K562 (cell line): ENCODE measurements at regions not wholly inside any gene's neighbourhood (a gene's known extent, or its start where the extent isn't known, plus 50 kb on each side); places are given as distances from the start of the nearest gene placed in this dataset.

ENCODE experiments used
- ATAC-seq: fragments of 200-7000 bp; cut with Tn5 transposase; 3 replicates; pipeline ENCODE4 v1.9.1; 2020; ENCODE audit warnings: moderate library complexity
- BruUV-seq: library from RNA; stranded (reverse); fragments of 400-500 nt; replicated peaks from 2 replicates; lab custom pipeline; 2021; lab: Mats Ljungman, UMichigan
- CTCF ChIA-PET: fragments of 300-600 bp; formaldehyde crosslinking; extraction: SDS; loops from one replicate; lab custom pipeline; 2021; ENCODE audit warnings: low intra/inter-chr PET ratio; lab: Yijun Ruan, JAX
- POLR2A ChIA-PET: fragments of 300-600, 350-650 bp; sonication (Branson Sonifier 250); formaldehyde crosslinking; extraction: SDS; loops from one replicate; lab custom pipeline; 2021; ENCODE audit warnings: antibody characterized with exemption, inconsistent platforms; lab: Yijun Ruan, JAX
- DNase-seq, 4 experiments: peaks; one replicate each; pipeline versions ENCODE4 v3.0.0 to v3.0.0-alpha.2; 2011 to 2018; ENCODE audit warnings: low spot score in 3 of 4, mixed read lengths in 3 of 4; ENCODE audit errors: extremely low read depth in 1 of 4
- FAIRE-seq: peaks from 2 replicates; lab custom pipeline; 2011; peaks lifted over from hg19 to GRCh38; lab: Jason Lieb, UNC
- H2AFZ ChIP-seq: 2 replicates; pipeline ENCODE4 v1.6.0; 2011; ENCODE audit warnings: low read depth, low read length, control low read depth, inconsistent platforms
- H3K27ac ChIP-seq: fragments of 200-600 bp; 3 replicates; pipeline ENCODE4 v1.8.0; 2011; ENCODE audit warnings: low read depth, mild to moderate bottlenecking, control low read depth, inconsistent platforms, low read length, moderate library complexity, mixed read lengths; ENCODE audit errors: extremely low read depth
- H3K27me3 ChIP-seq, 2 experiments: fragments of 300-600 bp in 1 of 2; 2 replicates in 1 of 2; 3 replicates in 1 of 2; pipeline versions ENCODE4 v1.6.0 to v1.8.0; 2011; ENCODE audit warnings: inconsistent platforms in 2 of 2, low read length in 2 of 2, mild to moderate bottlenecking in 1 of 2, mixed read lengths in 1 of 2, moderate library complexity in 1 of 2; ENCODE audit not compliant: control insufficient read depth in 2 of 2, insufficient read depth in 2 of 2
- H3K36me3 ChIP-seq: fragments of 300-600 bp; 3 replicates; pipeline ENCODE4 v1.8.0; 2011; ENCODE audit warnings: mild to moderate bottlenecking, low read length, inconsistent platforms; ENCODE audit not compliant: control insufficient read depth, insufficient read depth
- H3K4me1 ChIP-seq, 2 experiments: fragments of 200-600 bp in 1 of 2; replicated peaks in 1 of 2; 2 replicates in 1 of 2; 3 replicates in 1 of 2; pipeline versions ENCODE4 v1.5.1 to v1.8.0; 2011; ENCODE audit warnings: inconsistent platforms in 2 of 2, low read length in 2 of 2, mild to moderate bottlenecking in 1 of 2, mixed read lengths in 1 of 2, moderate library complexity in 1 of 2; ENCODE audit not compliant: control insufficient read depth in 2 of 2, insufficient read depth in 2 of 2
- H3K4me2 ChIP-seq: 2 replicates; pipeline ENCODE4 v1.6.1; 2011; ENCODE audit warnings: low read length, control low read depth, inconsistent platforms, mixed read lengths; ENCODE audit not compliant: insufficient read depth
- H3K4me3 ChIP-seq: fragments of 200-600 bp; sonication (generic), shearing (Covaris generic); 2 replicates; pipeline ENCODE4 v1.5.1; 2016; ENCODE audit warnings: control low read depth, inconsistent platforms
- H3K79me2 ChIP-seq: fragments of 200-600 bp; 3 replicates; pipeline ENCODE4 v1.8.0; 2011; ENCODE audit warnings: low read length, inconsistent platforms; ENCODE audit not compliant: control insufficient read depth, insufficient read depth
- H3K9ac ChIP-seq, 2 experiments: 2 replicates each; pipeline versions ENCODE4 v1.6.0 to v1.6.1; 2011; ENCODE audit warnings: low read depth in 2 of 2, low read length in 2 of 2, control low read depth in 1 of 2, inconsistent platforms in 1 of 2, mild to moderate bottlenecking in 1 of 2, mixed read lengths in 1 of 2; ENCODE audit not compliant: insufficient read depth in 1 of 2
- H3K9me1 ChIP-seq: one replicate; pipeline ENCODE4 v1.6.0; 2011; ENCODE audit warnings: inconsistent platforms, mild to moderate bottlenecking, low read length, moderate library complexity; ENCODE audit not compliant: control insufficient read depth, insufficient read depth
- H3K9me3 ChIP-seq: replicated peaks from 2 replicates; pipeline ENCODE4 v1.5.1; 2011; ENCODE audit warnings: low read depth, low read length, inconsistent platforms; ENCODE audit not compliant: control insufficient read depth, insufficient read depth
- H4K20me1 ChIP-seq: replicated peaks from 2 replicates; pipeline ENCODE4 v1.6.1; 2011; ENCODE audit warnings: low read length, inconsistent platforms, mixed read lengths; ENCODE audit not compliant: control insufficient read depth, insufficient read depth
- CREBBP ChIP-seq: IDR thresholded peaks from one replicate; pipeline ENCODE4 v1.6.1; 2012; ENCODE audit warnings: low read depth, mild to moderate bottlenecking, control low read depth, inconsistent platforms, low read length
- DDX20 ChIP-seq: fragments of 450-650 bp; IDR thresholded peaks from 2 replicates; pipeline ENCODE4 v1.6.1; 2016; ENCODE audit warnings: missing genetic modification characterization, low read depth, mild to moderate bottlenecking, missing compliant biosample characterization, moderate library complexity
- DMBX1 ChIP-seq: fragments of 250-450 bp; sonication (Bioruptor Pico); IDR thresholded peaks from 2 replicates; pipeline ENCODE4 v1.8.0; 2022; ENCODE audit warnings: inconsistent platforms, mild to moderate bottlenecking, moderate library complexity, borderline replicate concordance
- ELF2 ChIP-seq: fragments of 250-450 bp; sonication (Bioruptor Pico); IDR thresholded peaks from 2 replicates; pipeline ENCODE4 v1.5.0; 2021; ENCODE audit warnings: mild to moderate bottlenecking
- HOMEZ ChIP-seq: fragments of 250-450 bp; sonication (Bioruptor Pico); IDR thresholded peaks from 2 replicates; pipeline ENCODE4 v1.4.0; 2020; ENCODE audit warnings: mild to moderate bottlenecking, moderate library complexity
- IRF2 ChIP-seq: sonication (generic); formaldehyde crosslinking; IDR thresholded peaks from 2 replicates; pipeline ENCODE4 v1.8.1; 2022; ENCODE audit warnings: mild to moderate bottlenecking, missing genetic modification reagents
- ZNF561 ChIP-seq: fragments of 450-650 bp; formaldehyde crosslinking; conservative IDR thresholded peaks from 2 replicates; pipeline ENCODE4 v1.4.0; 2020; ENCODE audit warnings: mild to moderate bottlenecking, moderate library complexity
- WGBS: fragments of 100-300 bp; shearing (Covaris generic); methylation state at CpG from one replicate; pipeline ENCODE4 v1.1.6; 2016; ENCODE audit warnings: low coverage, mixed read lengths; ENCODE audit not compliant: insufficient coverage; ENCODE audit errors: missing lambda C conversion rate; 5-methylcytosine and 5-hydroxymethylcytosine counted together
- in situ Hi-C: fragments of 300-500 bp; cut with MboI; formaldehyde crosslinking; loops from 4 replicates; pipeline ENCODE4 v1.15.0; 2018; ENCODE audit warnings: inconsistent platforms, mixed read lengths
- intact Hi-C: fragments of 100-400 bp; cut with micrococcal nuclease; formaldehyde crosslinking; loops from 2 replicates; pipeline ENCODE4 v1.14.2; 2022
- TF ChIP-seq, protein P1 (sequence below): fragments of 150-350 bp; IDR thresholded peaks from 2 replicates; pipeline ENCODE4 v1.6.1; 2014; ENCODE audit warnings: low read depth, mild to moderate bottlenecking, low read length, borderline replicate concordance
- TF ChIP-seq, protein P2 (sequence below): fragments of 450-650 bp; IDR thresholded peaks from 2 replicates; pipeline ENCODE4 v1.6.1; 2017; ENCODE audit warnings: antibody characterized with exemption, mild to moderate bottlenecking
- TF ChIP-seq, protein P3 (sequence below): fragments of 250-450 bp; sonication (Bioruptor Pico); IDR thresholded peaks from 2 replicates; pipeline ENCODE4 v1.5.0; 2022; ENCODE audit warnings: mild to moderate bottlenecking

DNA sequence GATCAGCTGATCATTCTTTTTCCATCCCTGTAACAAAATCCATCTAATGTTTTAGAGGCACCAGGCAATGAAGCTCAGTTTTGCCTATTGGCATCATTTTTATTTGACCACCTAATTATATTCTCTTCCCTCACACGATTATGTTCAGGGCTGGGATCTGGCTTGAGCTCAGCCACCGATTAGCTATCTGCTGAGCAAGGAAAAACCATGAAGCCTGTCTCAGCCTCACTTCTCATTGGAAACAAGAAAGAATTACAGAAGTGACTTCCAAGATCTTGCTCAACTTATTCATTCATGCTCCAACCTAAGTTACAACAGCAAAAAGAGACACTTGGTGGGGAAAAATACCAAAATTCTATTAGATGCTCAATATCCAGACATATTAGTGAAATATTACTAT, 139.0 kb upstream of the SH3BP4 start:
- POLR2A ChIA-PET = no interaction called here
- Histone ChIP-seq H3K36me3 (no peaks in the 10 kb centered on the region), H3K9ac (no peak overlapping the region), H3K4me2 (no peak overlapping the region), H2AFZ (no peak overlapping the region), H3K79me2 (no peaks in the 10 kb centered on the region), H3K4me3 (no peak overlapping the region), H3K27ac (no peak overlapping the region), H3K27me3 (peaks cover 0 to 8% of the 10 kb centered on the region in 2 experiments; a peak in 1 of 5 replicates), H3K4me1 (no peaks in the 10 kb centered on the region), H3K9me1 (no peaks in the 10 kb centered on the region), H4K20me1 (no peaks in the 10 kb centered on the region), H3K9me3 (no peaks in the 10 kb centered on the region)
- CTCF ChIA-PET = no interaction called here
- FAIRE-seq (no peak), DNase-seq (no peak), ATAC-seq (no peak)
- intact Hi-C loops (no loop called here), in situ Hi-C loops (no loop called here)
- 0% methylated on average over 2 of the region's 2 CpGs for WGBS
- no TSS peak for BruUV-seq
- TF ChIP-seq, protein P1, sequence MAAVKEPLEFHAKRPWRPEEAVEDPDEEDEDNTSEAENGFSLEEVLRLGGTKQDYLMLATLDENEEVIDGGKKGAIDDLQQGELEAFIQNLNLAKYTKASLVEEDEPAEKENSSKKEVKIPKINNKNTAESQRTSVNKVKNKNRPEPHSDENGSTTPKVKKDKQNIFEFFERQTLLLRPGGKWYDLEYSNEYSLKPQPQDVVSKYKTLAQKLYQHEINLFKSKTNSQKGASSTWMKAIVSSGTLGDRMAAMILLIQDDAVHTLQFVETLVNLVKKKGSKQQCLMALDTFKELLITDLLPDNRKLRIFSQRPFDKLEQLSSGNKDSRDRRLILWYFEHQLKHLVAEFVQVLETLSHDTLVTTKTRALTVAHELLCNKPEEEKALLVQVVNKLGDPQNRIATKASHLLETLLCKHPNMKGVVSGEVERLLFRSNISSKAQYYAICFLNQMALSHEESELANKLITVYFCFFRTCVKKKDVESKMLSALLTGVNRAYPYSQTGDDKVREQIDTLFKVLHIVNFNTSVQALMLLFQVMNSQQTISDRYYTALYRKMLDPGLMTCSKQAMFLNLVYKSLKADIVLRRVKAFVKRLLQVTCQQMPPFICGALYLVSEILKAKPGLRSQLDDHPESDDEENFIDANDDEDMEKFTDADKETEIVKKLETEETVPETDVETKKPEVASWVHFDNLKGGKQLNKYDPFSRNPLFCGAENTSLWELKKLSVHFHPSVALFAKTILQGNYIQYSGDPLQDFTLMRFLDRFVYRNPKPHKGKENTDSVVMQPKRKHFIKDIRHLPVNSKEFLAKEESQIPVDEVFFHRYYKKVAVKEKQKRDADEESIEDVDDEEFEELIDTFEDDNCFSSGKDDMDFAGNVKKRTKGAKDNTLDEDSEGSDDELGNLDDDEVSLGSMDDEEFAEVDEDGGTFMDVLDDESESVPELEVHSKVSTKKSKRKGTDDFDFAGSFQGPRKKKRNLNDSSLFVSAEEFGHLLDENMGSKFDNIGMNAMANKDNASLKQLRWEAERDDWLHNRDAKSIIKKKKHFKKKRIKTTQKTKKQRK = no peak
- TF ChIP-seq CREBBP (no peak), ELF2 (CRISPR knock-in tag) (no peak), ZNF561 (no peak), HOMEZ (CRISPR knock-in tag) (no peak), DMBX1 (no peak), DDX20 (no peak), IRF2 (CRISPR knock-in tag) (no peak)
- TF ChIP-seq, protein P2, sequence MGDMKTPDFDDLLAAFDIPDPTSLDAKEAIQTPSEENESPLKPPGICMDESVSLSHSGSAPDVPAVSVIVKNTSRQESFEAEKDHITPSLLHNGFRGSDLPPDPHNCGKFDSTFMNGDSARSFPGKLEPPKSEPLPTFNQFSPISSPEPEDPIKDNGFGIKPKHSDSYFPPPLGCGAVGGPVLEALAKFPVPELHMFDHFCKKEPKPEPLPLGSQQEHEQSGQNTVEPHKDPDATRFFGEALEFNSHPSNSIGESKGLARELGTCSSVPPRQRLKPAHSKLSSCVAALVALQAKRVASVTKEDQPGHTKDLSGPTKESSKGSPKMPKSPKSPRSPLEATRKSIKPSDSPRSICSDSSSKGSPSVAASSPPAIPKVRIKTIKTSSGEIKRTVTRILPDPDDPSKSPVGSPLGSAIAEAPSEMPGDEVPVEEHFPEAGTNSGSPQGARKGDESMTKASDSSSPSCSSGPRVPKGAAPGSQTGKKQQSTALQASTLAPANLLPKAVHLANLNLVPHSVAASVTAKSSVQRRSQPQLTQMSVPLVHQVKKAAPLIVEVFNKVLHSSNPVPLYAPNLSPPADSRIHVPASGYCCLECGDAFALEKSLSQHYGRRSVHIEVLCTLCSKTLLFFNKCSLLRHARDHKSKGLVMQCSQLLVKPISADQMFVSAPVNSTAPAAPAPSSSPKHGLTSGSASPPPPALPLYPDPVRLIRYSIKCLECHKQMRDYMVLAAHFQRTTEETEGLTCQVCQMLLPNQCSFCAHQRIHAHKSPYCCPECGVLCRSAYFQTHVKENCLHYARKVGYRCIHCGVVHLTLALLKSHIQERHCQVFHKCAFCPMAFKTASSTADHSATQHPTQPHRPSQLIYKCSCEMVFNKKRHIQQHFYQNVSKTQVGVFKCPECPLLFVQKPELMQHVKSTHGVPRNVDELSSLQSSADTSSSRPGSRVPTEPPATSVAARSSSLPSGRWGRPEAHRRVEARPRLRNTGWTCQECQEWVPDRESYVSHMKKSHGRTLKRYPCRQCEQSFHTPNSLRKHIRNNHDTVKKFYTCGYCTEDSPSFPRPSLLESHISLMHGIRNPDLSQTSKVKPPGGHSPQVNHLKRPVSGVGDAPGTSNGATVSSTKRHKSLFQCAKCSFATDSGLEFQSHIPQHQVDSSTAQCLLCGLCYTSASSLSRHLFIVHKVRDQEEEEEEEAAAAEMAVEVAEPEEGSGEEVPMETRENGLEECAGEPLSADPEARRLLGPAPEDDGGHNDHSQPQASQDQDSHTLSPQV = no peak
- TF ChIP-seq, protein P3, sequence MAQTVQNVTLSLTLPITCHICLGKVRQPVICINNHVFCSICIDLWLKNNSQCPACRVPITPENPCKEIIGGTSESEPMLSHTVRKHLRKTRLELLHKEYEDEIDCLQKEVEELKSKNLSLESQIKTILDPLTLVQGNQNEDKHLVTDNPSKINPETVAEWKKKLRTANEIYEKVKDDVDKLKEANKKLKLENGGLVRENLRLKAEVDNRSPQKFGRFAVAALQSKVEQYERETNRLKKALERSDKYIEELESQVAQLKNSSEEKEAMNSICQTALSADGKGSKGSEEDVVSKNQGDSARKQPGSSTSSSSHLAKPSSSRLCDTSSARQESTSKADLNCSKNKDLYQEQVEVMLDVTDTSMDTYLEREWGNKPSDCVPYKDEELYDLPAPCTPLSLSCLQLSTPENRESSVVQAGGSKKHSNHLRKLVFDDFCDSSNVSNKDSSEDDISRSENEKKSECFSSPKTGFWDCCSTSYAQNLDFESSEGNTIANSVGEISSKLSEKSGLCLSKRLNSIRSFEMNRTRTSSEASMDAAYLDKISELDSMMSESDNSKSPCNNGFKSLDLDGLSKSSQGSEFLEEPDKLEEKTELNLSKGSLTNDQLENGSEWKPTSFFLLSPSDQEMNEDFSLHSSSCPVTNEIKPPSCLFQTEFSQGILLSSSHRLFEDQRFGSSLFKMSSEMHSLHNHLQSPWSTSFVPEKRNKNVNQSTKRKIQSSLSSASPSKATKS (CRISPR knock-in tag) = no peak
